Adipocyte (in vitro differentiated cells): ENCODE measurements at regions not wholly inside any gene's neighbourhood (a gene's known extent, or its start where the extent isn't known, plus 50 kb on each side); places are given as distances from the start of the nearest gene placed in this dataset.

Experiments
- DNase-seq: peaks from one replicate; pipeline ENCODE4 v3.0.0-alpha.2; 2015; ENCODE audit warnings: low read depth
- H3K27me3 ChIP-seq: replicated peaks from 2 replicates; pipeline ENCODE4 v1.7.0; 2013; ENCODE audit warnings: mild to moderate bottlenecking, low read length, moderate library complexity; ENCODE audit not compliant: control insufficient read depth, insufficient read depth
- H3K36me3 ChIP-seq: 2 replicates; pipeline ENCODE4 v1.7.0; 2013; ENCODE audit warnings: low read length, mild to moderate bottlenecking, moderate library complexity; ENCODE audit not compliant: control insufficient read depth, insufficient read depth, severe bottlenecking
- H3K4me1 ChIP-seq: 2 replicates; pipeline ENCODE4 v1.7.0; 2013; ENCODE audit warnings: mild to moderate bottlenecking, low read length, moderate library complexity; ENCODE audit not compliant: control insufficient read depth, insufficient read depth
- H3K4me3 ChIP-seq: 2 replicates; pipeline ENCODE4 v1.7.0; 2013; ENCODE audit warnings: mild to moderate bottlenecking, low read length, moderate library complexity
- H3K9ac ChIP-seq: 2 replicates; pipeline ENCODE4 v1.7.0; 2013; ENCODE audit warnings: mild to moderate bottlenecking, low read length, moderate library complexity
- H3K9me3 ChIP-seq: 2 replicates; pipeline ENCODE4 v1.7.0; 2013; ENCODE audit warnings: mild to moderate bottlenecking, low read length, moderate library complexity; ENCODE audit not compliant: control insufficient read depth

DNA sequence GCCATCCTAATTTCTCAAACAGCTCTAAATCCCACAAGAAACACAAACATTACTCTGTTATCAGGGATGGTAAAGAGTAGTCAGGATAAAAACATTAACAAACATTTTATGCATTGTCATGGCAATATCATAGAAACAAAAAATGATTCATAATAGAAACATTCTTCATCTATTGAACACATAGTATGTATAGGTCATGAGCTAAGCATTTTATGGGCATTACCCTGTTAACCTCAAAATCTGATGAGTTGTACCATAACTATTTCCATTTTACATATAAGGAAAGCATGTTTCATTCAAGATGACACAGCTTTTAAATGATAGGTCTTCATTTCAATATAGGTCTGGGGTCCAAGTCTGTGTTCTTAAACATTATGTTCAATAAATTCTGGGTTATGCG lies 344.9 kb downstream of the RND3 start:
- H3K9ac ChIP-seq: no peak overlapping the region
- no peaks in the 10 kb centered on the region for H3K4me1 ChIP-seq
- no peaks in the 10 kb centered on the region for H3K27me3 ChIP-seq
- H3K4me3 ChIP-seq: no peak overlapping the region
- H3K9me3 ChIP-seq: peaks cover 13% of the 10 kb centered on the region
- no peaks in the 10 kb centered on the region for H3K36me3 ChIP-seq
- DNase-seq: peak; percentile 62

DNA sequence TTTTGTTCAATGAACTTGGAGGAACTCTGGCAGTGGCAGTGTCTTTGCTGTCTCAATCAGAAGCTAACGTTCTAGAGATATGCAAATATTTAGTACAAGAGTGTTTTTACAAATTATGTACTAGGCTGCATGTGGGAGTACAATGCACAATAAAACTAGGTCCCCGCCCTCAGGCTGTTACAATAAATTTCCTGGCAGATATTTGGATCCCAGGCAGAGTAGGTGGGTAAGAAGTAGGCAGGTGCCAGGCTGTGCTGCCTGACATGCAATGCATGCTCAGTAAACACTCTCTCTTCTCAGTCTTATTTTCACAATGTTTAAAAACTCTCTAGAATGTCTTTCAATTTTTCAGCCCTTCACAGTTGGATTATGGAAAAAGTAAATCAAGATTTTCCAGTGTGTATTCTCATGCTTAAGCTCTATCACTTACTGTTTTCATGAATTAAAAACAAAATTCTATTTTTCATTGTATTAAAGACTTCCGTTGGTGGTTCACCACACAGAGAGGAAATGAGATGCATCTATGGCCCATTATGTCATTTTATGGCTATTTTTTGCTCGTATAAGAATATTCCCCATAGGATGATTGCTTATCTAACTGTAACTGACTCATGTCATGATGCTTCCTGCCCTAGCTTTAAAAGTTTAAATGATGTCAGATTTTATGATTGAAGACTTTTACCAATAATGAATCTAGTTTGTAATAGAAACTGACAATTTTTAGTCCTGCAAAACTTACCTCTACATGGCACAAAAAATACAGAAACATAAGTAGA lies 346.1 kb downstream of the RND3 start:
- Histone ChIP-seq H3K27me3 (no peaks in the 10 kb centered on the region), H3K9ac (no peak overlapping the region), H3K4me1 (peaks cover 1% of the 10 kb centered on the region), H3K36me3 (no peaks in the 10 kb centered on the region), H3K9me3 (peaks cover 5% of the 10 kb centered on the region), H3K4me3 (no peak overlapping the region)
- no peak for DNase-seq

DNA sequence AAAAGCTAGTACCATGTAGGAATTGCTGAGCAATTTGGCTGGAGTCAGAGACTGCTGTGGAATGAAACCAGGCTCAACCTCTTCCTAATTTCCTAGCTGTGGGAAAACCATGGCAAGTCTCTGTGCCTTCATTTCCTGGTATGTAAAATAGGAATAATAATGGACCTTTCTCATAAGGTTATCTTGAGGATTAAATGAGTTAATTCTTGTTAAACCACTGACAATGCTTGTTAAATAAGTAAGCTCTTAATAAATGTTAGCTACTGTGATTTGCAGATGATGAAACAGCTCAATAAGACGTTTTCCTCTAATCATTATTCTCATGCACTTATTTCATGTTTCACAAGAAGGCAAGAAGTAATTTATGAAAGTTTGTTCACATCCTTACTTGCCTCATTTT lies 346.7 kb downstream of the RND3 start:
- no peaks in the 10 kb centered on the region for H3K36me3 ChIP-seq
- no peaks in the 10 kb centered on the region for H3K9me3 ChIP-seq
- no peak overlapping the region for H3K9ac ChIP-seq
- H3K4me1 ChIP-seq: peaks cover 7% of the 10 kb centered on the region
- DNase-seq: no peak
- no peaks in the 10 kb centered on the region for H3K27me3 ChIP-seq
- H3K4me3 ChIP-seq: no peak overlapping the region

DNA sequence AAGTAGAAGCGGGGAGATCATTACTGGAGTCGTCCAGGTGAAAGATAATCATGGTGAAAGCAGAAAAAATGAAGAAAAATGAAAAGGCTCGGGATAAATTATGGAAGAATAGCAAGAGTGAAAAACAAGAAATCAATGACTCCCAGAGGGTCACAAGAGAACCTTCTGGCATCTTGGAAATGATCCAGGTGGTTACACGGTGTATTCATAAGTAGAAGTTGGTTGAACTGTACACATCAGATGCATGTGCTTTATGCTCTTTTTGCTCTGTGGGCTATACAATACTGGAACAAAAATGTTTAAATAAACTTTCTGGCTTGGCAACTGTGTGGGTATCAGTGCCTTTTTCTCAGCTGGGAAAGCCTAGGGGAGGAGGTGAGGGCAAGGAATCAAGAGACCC lies 348.9 kb downstream of the RND3 start:
- no peaks in the 10 kb centered on the region for H3K36me3 ChIP-seq
- no peaks in the 10 kb centered on the region for H3K9me3 ChIP-seq
- H3K4me3 ChIP-seq: no peak overlapping the region
- no peak overlapping the region for H3K9ac ChIP-seq
- peaks cover 25% of the 10 kb centered on the region for H3K4me1 ChIP-seq
- no peaks in the 10 kb centered on the region for H3K27me3 ChIP-seq
- no peak for DNase-seq

DNA sequence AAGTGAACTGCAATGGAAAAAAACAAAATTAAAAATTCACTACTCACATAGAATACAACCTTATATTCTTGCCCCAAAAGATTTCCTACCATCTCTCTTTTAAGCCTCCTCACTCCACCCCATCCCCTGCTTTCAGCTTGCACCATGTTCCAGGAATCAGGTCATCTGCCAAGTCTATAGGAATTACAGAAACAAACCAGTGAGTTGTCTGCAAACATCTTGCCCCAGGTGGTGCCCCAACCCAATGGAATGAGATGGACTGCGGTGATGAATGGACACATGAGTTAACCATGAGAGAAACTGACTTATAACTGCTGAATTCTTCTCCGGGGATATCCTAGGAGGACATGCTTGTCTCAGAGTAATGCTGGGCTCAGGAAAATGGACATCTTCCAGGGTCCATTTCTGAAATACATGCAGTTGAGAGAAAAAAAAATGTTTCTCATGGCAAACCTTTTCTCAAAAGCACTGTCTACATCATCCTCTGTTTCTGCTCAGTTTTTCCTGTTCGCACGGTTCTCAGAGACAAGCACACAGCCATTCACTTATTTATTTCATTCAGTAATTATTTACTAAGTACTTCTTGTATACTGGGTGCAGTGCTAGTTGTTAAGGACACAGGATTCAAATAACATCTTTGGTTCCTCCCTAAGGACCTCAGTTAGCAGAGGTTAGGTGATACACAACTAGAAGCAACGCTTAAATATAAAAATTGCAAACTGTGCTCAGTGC lies 350.0 kb downstream of the RND3 start:
- no peak overlapping the region for H3K4me3 ChIP-seq
- DNase-seq: no peak
- no peaks in the 10 kb centered on the region for H3K27me3 ChIP-seq
- peaks cover 27% of the 10 kb centered on the region for H3K4me1 ChIP-seq
- H3K36me3 ChIP-seq: no peaks in the 10 kb centered on the region
- H3K9me3 ChIP-seq: no peaks in the 10 kb centered on the region
- no peak overlapping the region for H3K9ac ChIP-seq

DNA sequence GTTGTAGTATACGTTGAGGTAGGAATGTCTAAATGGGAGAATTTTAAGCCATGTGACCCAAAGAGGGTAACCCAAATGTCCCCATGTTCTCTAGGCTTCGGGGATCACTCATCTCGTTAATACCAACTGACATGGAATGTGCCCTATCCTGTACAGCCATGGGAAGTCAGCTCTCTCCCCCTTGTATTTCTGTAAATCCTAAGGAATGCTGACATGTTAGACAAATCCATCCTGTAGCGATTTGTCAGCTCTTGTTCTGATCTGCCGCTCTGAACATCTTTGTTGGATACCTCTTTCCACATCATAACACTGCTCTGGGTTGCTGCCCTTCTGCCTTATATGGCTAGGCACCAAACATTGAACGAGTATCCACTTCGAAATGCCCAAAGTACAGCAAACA lies 350.6 kb downstream of the RND3 start:
- Histone ChIP-seq H3K4me3 (no peak overlapping the region), H3K27me3 (no peaks in the 10 kb centered on the region)

DNA sequence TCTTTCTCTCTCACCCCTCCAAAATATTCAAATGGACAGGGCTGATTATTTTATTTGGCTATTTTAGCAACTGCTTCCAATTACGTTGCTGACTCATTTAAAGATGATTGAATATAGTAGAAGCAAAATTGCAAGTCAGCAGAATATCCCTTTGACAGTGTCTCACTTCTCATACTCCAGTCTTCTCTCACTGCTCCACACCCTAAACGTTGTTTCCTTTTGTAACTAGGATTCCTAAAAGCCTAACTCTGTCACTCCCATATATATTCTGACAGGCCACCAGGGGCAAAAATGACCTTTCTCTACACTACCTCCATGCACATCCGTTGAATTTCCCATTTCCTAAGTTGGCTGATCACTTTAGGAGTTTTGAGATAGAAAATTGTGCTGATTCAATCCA lies 351.1 kb downstream of the RND3 start:
- no peaks in the 10 kb centered on the region for H3K27me3 ChIP-seq
- H3K9ac ChIP-seq: no peak overlapping the region
- H3K9me3 ChIP-seq: no peaks in the 10 kb centered on the region
- peak; percentile 45 for DNase-seq
- H3K36me3 ChIP-seq: no peaks in the 10 kb centered on the region
- H3K4me3 ChIP-seq: no peak overlapping the region
- H3K4me1 ChIP-seq: peaks cover 27% of the 10 kb centered on the region

More for the DNA sequence above, 350.6 kb downstream of the RND3 start:
- peaks cover 27% of the 10 kb centered on the region for H3K4me1 ChIP-seq
- no peaks in the 10 kb centered on the region for H3K36me3 ChIP-seq
- H3K9me3 ChIP-seq: no peaks in the 10 kb centered on the region
- no peak overlapping the region for H3K9ac ChIP-seq
- DNase-seq: no peak

DNA sequence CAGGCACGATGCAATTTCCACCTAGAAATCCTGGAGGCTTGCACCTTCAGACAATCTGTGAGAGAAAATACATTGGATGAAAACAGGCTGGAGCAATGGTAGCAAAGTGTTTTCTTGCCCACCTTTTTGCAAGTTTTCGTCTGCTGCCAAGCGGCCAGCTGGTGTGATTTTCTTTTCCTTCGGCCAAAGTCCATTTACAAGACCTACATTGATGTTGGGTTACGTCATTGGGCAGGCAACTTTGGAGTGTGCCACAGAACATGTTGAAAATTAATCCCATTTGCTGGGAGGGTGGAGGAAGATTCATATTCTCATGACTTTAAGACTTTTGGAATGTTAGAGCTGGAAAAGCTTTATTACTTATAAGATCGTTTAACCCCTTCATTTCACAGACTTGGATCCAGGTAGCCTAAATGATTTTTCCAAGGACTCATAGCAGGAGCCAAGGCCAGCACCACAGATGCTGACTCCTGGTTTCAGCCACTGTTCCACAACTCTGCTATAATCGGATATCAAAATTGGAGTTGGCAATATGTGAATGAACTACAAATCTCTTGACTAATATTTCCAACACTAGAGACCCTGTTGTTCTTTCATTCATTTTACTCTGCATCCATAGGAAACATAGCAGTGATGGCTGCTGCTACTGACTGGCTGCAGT lies 352.1 kb downstream of the RND3 start:
- DNase-seq: no peak
- H3K4me3 ChIP-seq: no peak overlapping the region
- H3K9me3 ChIP-seq: no peaks in the 10 kb centered on the region
- no peaks in the 10 kb centered on the region for H3K36me3 ChIP-seq
- peaks cover 27% of the 10 kb centered on the region for H3K4me1 ChIP-seq
- H3K9ac ChIP-seq: no peak overlapping the region
- no peaks in the 10 kb centered on the region for H3K27me3 ChIP-seq

- H3K9ac ChIP-seq: no peak overlapping the region
These were observed 353.1 kb downstream of the RND3 start for GRCh38 chr2:150134223-150134857.

DNA sequence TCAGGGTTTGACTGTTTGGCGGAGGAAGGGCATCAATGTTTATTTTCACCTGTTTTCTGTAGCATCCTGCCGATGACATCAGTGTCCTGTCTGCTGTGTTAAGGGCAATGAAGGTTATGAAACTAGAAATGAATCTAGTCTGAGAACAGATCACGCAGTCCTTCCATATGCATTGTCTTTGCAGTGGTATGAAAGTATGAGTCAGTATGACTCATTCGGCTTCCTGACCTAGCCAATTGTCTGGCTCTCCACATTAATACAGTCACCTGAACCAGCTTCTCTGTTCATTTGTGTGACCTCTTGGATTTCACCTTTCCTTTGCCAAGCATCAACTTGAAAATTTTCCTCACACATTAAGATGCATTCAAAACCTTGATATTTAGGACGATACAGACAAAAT lies 353.8 kb downstream of the RND3 start:
- Histone ChIP-seq H3K4me3 (no peak overlapping the region), H3K9me3 (peaks cover 2% of the 10 kb centered on the region), H3K4me1 (peaks cover 27% of the 10 kb centered on the region), H3K9ac (no peak overlapping the region), H3K36me3 (no peaks in the 10 kb centered on the region), H3K27me3 (no peaks in the 10 kb centered on the region)
- peak; percentile 83 for DNase-seq

More at GRCh38 chr2:150134223-150134857, 353.1 kb downstream of the RND3 start:
- peaks cover 27% of the 10 kb centered on the region for H3K4me1 ChIP-seq
- H3K27me3 ChIP-seq: no peaks in the 10 kb centered on the region
- DNase-seq: peak; percentile 82
- no peak overlapping the region for H3K4me3 ChIP-seq
- no peaks in the 10 kb centered on the region for H3K36me3 ChIP-seq
- no peaks in the 10 kb centered on the region for H3K9me3 ChIP-seq
